Transverse colon (tissue), 4 donors: ENCODE measurements at regions not wholly inside any gene's neighbourhood (a gene's known extent, or its start where the extent isn't known, plus 50 kb on each side); places are given as distances from the start of the nearest gene placed in this dataset.

Source experiments
- CTCF ChIP-seq, 5 experiments: fragments of 200-600 bp in 3 of 5; fragments of 450-650 bp in 2 of 5; sonication (generic) in 3 of 5; IDR thresholded peaks; 1 replicate in 2 of 5; 2 replicates in 3 of 5; pipeline ENCODE4 v1.5.1; 2016 to 2017; ENCODE audit warnings: antibody characterized with exemption in 5 of 5, inconsistent platforms in 3 of 5, mild to moderate bottlenecking in 2 of 5, moderate library complexity in 1 of 5
- POLR2AphosphoS5 ChIP-seq, 3 donors: sonication (generic); formaldehyde crosslinking; IDR thresholded peaks; one replicate each; pipeline ENCODE4 v1.6.1; 2016; ENCODE audit warnings: antibody characterized with exemption in 3 of 3

GRCh38 chr3:144868506-144868905 lies 896.9 kb downstream of the DIPK2A start:
- TF ChIP-seq CTCF (IDR thresholded peaks at IDR 0.05) (no peak), POLR2AphosphoS5 (IDR thresholded peaks at IDR 0.05) (no peak)
